GM23338 (cell line): ENCODE measurements at regions not wholly inside any gene's neighbourhood (a gene's known extent, or its start where the extent isn't known, plus 50 kb on each side); places are given as distances from the start of the nearest gene placed in this dataset.

ENCODE experiments used
- ATAC-seq: fragments of 200-7000 bp; cut with Tn5 transposase; 3 replicates; pipeline ENCODE4 v1.9.1; 2020
- DNase-seq: peaks from one replicate; pipeline ENCODE4 v3.0.0-alpha.2; 2015; ENCODE audit warnings: low spot score
- H2AFZ ChIP-seq: fragments of 200-600 bp; sonication (generic); 2 replicates; pipeline ENCODE4 v1.8.0; 2016; ENCODE audit warnings: antibody characterized with exemption, mild to moderate bottlenecking, moderate library complexity
- H3F3A ChIP-seq: fragments of 200-600 bp; sonication (generic); replicated peaks from 2 replicates; pipeline ENCODE4 v1.8.0; 2017; ENCODE audit warnings: antibody characterized with exemption, mixed run types, low read depth
- H3K27ac ChIP-seq: fragments of 200-600 bp; sonication (generic); 2 replicates; pipeline ENCODE4 v1.6.1; 2016; ENCODE audit warnings: low read depth
- H3K27me3 ChIP-seq: fragments of 200-600 bp; sonication (generic); 2 replicates; pipeline ENCODE4 v1.8.0; 2016; ENCODE audit warnings: mild to moderate bottlenecking, mixed run types, moderate library complexity; ENCODE audit not compliant: insufficient read depth
- H3K36me3 ChIP-seq: fragments of 200-600 bp; sonication (generic); 2 replicates; pipeline ENCODE4 v1.8.0; 2016; ENCODE audit warnings: mild to moderate bottlenecking; ENCODE audit not compliant: insufficient read depth
- H3K4me1 ChIP-seq: fragments of 200-600 bp; sonication (generic); 2 replicates; pipeline ENCODE4 v1.8.0; 2016; ENCODE audit warnings: mild to moderate bottlenecking, moderate library complexity; ENCODE audit not compliant: insufficient read depth
- H3K4me2 ChIP-seq: fragments of 200-600 bp; sonication (generic); 2 replicates; pipeline ENCODE4 v1.7.1; 2017; ENCODE audit warnings: mixed run types
- H3K4me3 ChIP-seq: fragments of 200-600 bp; sonication (generic); 2 replicates; pipeline ENCODE4 v1.6.1; 2016; ENCODE audit warnings: mixed run types
- H3K79me2 ChIP-seq: fragments of 200-600 bp; sonication (generic); replicated peaks from 2 replicates; pipeline ENCODE4 v1.8.0; 2017; ENCODE audit warnings: mild to moderate bottlenecking; ENCODE audit not compliant: insufficient read depth
- H3K9me2 ChIP-seq: fragments of 200-600 bp; sonication (generic); 2 replicates; pipeline ENCODE4 v1.8.0; 2017; ENCODE audit not compliant: insufficient read depth
- H4K20me1 ChIP-seq: fragments of 200-600 bp; sonication (generic); replicated peaks from 2 replicates; pipeline ENCODE4 v1.8.0; 2017; ENCODE audit warnings: mild to moderate bottlenecking; ENCODE audit not compliant: insufficient read depth
- H3K27ac Mint-ChIP-seq: 2 replicates; pipeline ENCODE4 v1.8.0; 2020; ENCODE audit warnings: inconsistent platforms, mild to moderate bottlenecking, moderate library complexity, mixed read lengths
- H3K27me3 Mint-ChIP-seq: 3 replicates; pipeline ENCODE4 v1.8.0; 2022; ENCODE audit warnings: low read depth, mild to moderate bottlenecking, moderate library complexity, mixed read lengths, inconsistent platforms; ENCODE audit not compliant: insufficient read depth, poor library complexity
- H3K36me3 Mint-ChIP-seq: 3 replicates; pipeline ENCODE4 v1.8.0; 2021; ENCODE audit warnings: low read depth, mild to moderate bottlenecking, inconsistent platforms, moderate library complexity, mixed read lengths
- H3K4me1 Mint-ChIP-seq: 3 replicates; pipeline ENCODE4 v1.8.0; 2020; ENCODE audit warnings: mild to moderate bottlenecking, inconsistent platforms, mixed read lengths
- H3K4me3 Mint-ChIP-seq: 3 replicates; pipeline ENCODE4 v1.8.0; 2021; ENCODE audit warnings: moderate library complexity, mild to moderate bottlenecking, inconsistent platforms, mixed read lengths
- H3K9me3 Mint-ChIP-seq: 3 replicates; pipeline ENCODE4 v1.8.0; 2020; ENCODE audit warnings: moderate library complexity, mild to moderate bottlenecking, inconsistent platforms, mixed read lengths
- CREB1 ChIP-seq: fragments of 250-450 bp; sonication (Bioruptor Pico); IDR thresholded peaks from 2 replicates; pipeline ENCODE4 v1.5.0; 2020; ENCODE audit warnings: low read depth, mild to moderate bottlenecking, moderate library complexity
- CTCF ChIP-seq, 2 experiments: fragments of 200-600 bp in 1 of 2; sonication (generic) in 1 of 2; conservative IDR thresholded peaks; 2 replicates each; pipeline versions ENCODE4 v1.5.1 to v1.6.1; 2016 to 2017; ENCODE audit warnings: antibody characterized with exemption in 2 of 2, low read depth in 2 of 2, mild to moderate bottlenecking in 2 of 2, moderate library complexity in 1 of 2
- ETS1 ChIP-seq: IDR thresholded peaks from 2 replicates; pipeline ENCODE4 v1.6.1; 2016; ENCODE audit warnings: antibody characterized with exemption
- NANOG ChIP-seq: IDR thresholded peaks from 2 replicates; pipeline ENCODE4 v1.6.1; 2016; ENCODE audit warnings: antibody characterized with exemption, borderline replicate concordance
- REST ChIP-seq: IDR thresholded peaks from one replicate; pipeline ENCODE4 v1.6.1; 2018; ENCODE audit warnings: antibody characterized with exemption; ENCODE audit not compliant: unreplicated experiment
- STAT1 ChIP-seq: IDR thresholded peaks from one replicate; pipeline ENCODE4 v1.6.1; 2016; ENCODE audit warnings: antibody characterized with exemption; ENCODE audit not compliant: unreplicated experiment
- ZNF114 ChIP-seq: fragments of 250-450 bp; sonication (Bioruptor Pico); IDR thresholded peaks from 2 replicates; pipeline ENCODE4 v1.5.0; 2020; ENCODE audit warnings: mild to moderate bottlenecking, moderate library complexity
- ZNF462 ChIP-seq: fragments of 250-450 bp; sonication (Bioruptor Pico); IDR thresholded peaks from 2 replicates; pipeline ENCODE4 v1.5.0; 2020; ENCODE audit warnings: mild to moderate bottlenecking, moderate library complexity

GRCh38 chr10:11397980-11398580 lies 213.4 kb downstream of the USP6NL start:
- ATAC-seq (no peak), DNase-seq (no peak)
- no peaks in the 10 kb centered on the region for H3K4me1 ChIP-seq
- H3K4me3 ChIP-seq: no peak overlapping the region
- Mint-ChIP-seq H3K27ac (no peak overlapping the region), H3K27me3 (peaks cover 11% of the 10 kb centered on the region), H3K9me3 (peaks cover 8% of the 10 kb centered on the region; the same call in 2 of the 3 replicates), H3K4me1 (peaks cover 7% of the 10 kb centered on the region; the same call in 2 of the 3 replicates), H3K36me3 (no peaks in the 10 kb centered on the region), H3K4me3 (no peak overlapping the region)
- no peak overlapping the region for H2AFZ ChIP-seq
- no peaks in the 10 kb centered on the region for H3K79me2 ChIP-seq
- H3K9me2 ChIP-seq: no peaks in the 10 kb centered on the region; the same call in 1 of the 2 replicates
- no peaks in the 10 kb centered on the region for H4K20me1 ChIP-seq
- H3K27me3 ChIP-seq: no peaks in the 10 kb centered on the region
- H3K36me3 ChIP-seq: no peaks in the 10 kb centered on the region
- TF ChIP-seq NANOG: no peak
- no peak for TF ChIP-seq ETS1
- TF ChIP-seq ZNF462 (CRISPR knock-in tag): no peak
- TF ChIP-seq ZNF114 (CRISPR knock-in tag): no peak
- no peak for TF ChIP-seq CTCF (conservative IDR thresholded peaks at IDR 0.05; ENCODE audit: low read depth in 2 of 2)
- TF ChIP-seq STAT1: no peak
- TF ChIP-seq REST: no peak
- no peak for TF ChIP-seq CREB1
- H3F3A ChIP-seq: no peaks in the 10 kb centered on the region
- no peak overlapping the region for H3K27ac ChIP-seq
- H3K4me2 ChIP-seq: no peak overlapping the region
